A549 (cell line): ENCODE measurements at regions not wholly inside any gene's neighbourhood (a gene's known extent, or its start where the extent isn't known, plus 50 kb on each side); places are given as distances from the start of the nearest gene placed in this dataset.

Experiments used
- ATAC-seq, 2 experiments: fragments of 200-7000 bp in 1 of 2; fragments of >200 bp in 1 of 2; cut with Nextera tagmentation in 1 of 2; cut with Tn5 transposase in 1 of 2; 3 replicates each; pipeline versions ENCODE4 v1.8.0 to v1.9.1; 2018 to 2020; ENCODE audit warnings: mild to moderate bottlenecking in 1 of 2, moderate library complexity in 1 of 2
- CTCF ChIA-PET: fragments of 300-600 bp; sonication (Branson Sonifier 250); formaldehyde crosslinking; extraction: SDS; loops from one replicate; lab custom pipeline; 2021; ENCODE audit warnings: antibody characterized with exemption, inconsistent platforms; lab: Yijun Ruan, JAX
- POLR2A ChIA-PET: fragments of 350-600 bp; formaldehyde crosslinking; extraction: SDS; loops from one replicate; lab custom pipeline; 2021; ENCODE audit warnings: antibody characterized with exemption, inconsistent platforms; lab: Yijun Ruan, JAX
- DNase-seq, 2 experiments: peaks; one replicate each; pipeline versions ENCODE4 v3.0.0 to v3.0.0-alpha.2; 2011 to 2016; ENCODE audit warnings: low read depth in 1 of 2, low spot score in 1 of 2
- FAIRE-seq: peaks from 2 replicates; lab custom pipeline; 2011; peaks lifted over from hg19 to GRCh38; lab: Jason Lieb, UNC
- H3K27ac ChIP-seq, 2 experiments: fragments of >200 bp; sonication (Bioruptor Twin); formaldehyde crosslinking; 3 replicates each; pipeline ENCODE4 v1.5.1; 2016 to 2017
- H3K4me1 ChIP-seq: fragments of >200 bp; sonication (Bioruptor Twin); formaldehyde crosslinking; 3 replicates; pipeline ENCODE4 v1.6.1; 2016
- H3K4me2 ChIP-seq: fragments of >200 bp; sonication (Bioruptor Twin); formaldehyde crosslinking; 3 replicates; pipeline ENCODE4 v1.6.1; 2016
- H3K4me3 ChIP-seq: fragments of >200 bp; sonication (Bioruptor Twin); formaldehyde crosslinking; 3 replicates; pipeline ENCODE4 v1.5.1; 2016
- H3K9me3 ChIP-seq: fragments of >200 bp; sonication (Bioruptor Twin); formaldehyde crosslinking; 3 replicates; pipeline ENCODE4 v1.6.1; 2016
- CBX8 ChIP-seq: fragments of 200-600 bp; sonication (generic); IDR thresholded peaks from 2 replicates; pipeline ENCODE4 v1.6.1; 2016
- CHD2 ChIP-seq: fragments of 150-350 bp; IDR thresholded peaks from 2 replicates; pipeline ENCODE4 v1.6.1; 2014; ENCODE audit warnings: low read length; ENCODE audit not compliant: partially characterized antibody
- EHF ChIP-seq: fragments of 250-450 bp; sonication (Bioruptor Pico); IDR thresholded peaks from 2 replicates; pipeline ENCODE4 v1.5.0; 2020; ENCODE audit warnings: mild to moderate bottlenecking
- EHMT2 ChIP-seq: fragments of 200-600 bp; sonication (generic); IDR thresholded peaks from 2 replicates; pipeline ENCODE4 v1.6.1; 2016; ENCODE audit warnings: antibody characterized with exemption, low read depth, mild to moderate bottlenecking, moderate library complexity
- ESRRA ChIP-seq: fragments of 150-350 bp; IDR thresholded peaks from 2 replicates; pipeline ENCODE4 v1.6.1; 2014; ENCODE audit warnings: mild to moderate bottlenecking, low read length, borderline replicate concordance
- FOSB ChIP-seq: fragments of 250-450 bp; sonication (Bioruptor Pico); IDR thresholded peaks from 2 replicates; pipeline ENCODE4 v1.5.0; 2020; ENCODE audit warnings: mild to moderate bottlenecking, moderate library complexity
- FOXS1 ChIP-seq: fragments of 250-450 bp; sonication (Bioruptor Pico); IDR thresholded peaks from 2 replicates; pipeline ENCODE4 v1.5.0; 2020; ENCODE audit warnings: mild to moderate bottlenecking, moderate library complexity
- HEYL ChIP-seq: fragments of 250-450 bp; sonication (Bioruptor Pico); IDR thresholded peaks from 2 replicates; pipeline ENCODE4 v1.8.0; 2021; ENCODE audit warnings: mild to moderate bottlenecking, moderate library complexity
- HOXA7 ChIP-seq: fragments of 250-450 bp; sonication (Bioruptor Pico); IDR thresholded peaks from 2 replicates; pipeline ENCODE4 v1.5.0; 2020; ENCODE audit warnings: mild to moderate bottlenecking, moderate library complexity
- HOXB13 ChIP-seq: fragments of 250-450 bp; sonication (Bioruptor Pico); IDR thresholded peaks from 2 replicates; pipeline ENCODE4 v1.5.0; 2020; ENCODE audit warnings: low read depth, mild to moderate bottlenecking, moderate library complexity
- JUNB ChIP-seq: fragments of >200 bp; sonication (Bioruptor Twin); formaldehyde crosslinking; IDR thresholded peaks from 2 replicates; pipeline ENCODE4 v1.6.1; 2016
- KDM1A ChIP-seq: fragments of 200-600 bp; sonication (generic); IDR thresholded peaks from 2 replicates; pipeline ENCODE4 v1.6.1; 2016; ENCODE audit warnings: low read depth, mild to moderate bottlenecking
- MYC ChIP-seq: IDR thresholded peaks from 2 replicates; pipeline ENCODE4 v1.6.1; 2012; ENCODE audit warnings: mild to moderate bottlenecking, inconsistent platforms, low read length, improper control_type of control experiment, borderline replicate concordance
- NFE2L2 ChIP-seq: fragments of 150-350 bp; conservative IDR thresholded peaks from 2 replicates; pipeline ENCODE4 v1.6.1; 2014; ENCODE audit warnings: low read length
- NPAS2 ChIP-seq: fragments of 250-450 bp; sonication (Bioruptor Pico); IDR thresholded peaks from 2 replicates; pipeline ENCODE4 v1.8.0; 2022; ENCODE audit warnings: mild to moderate bottlenecking, moderate library complexity, borderline replicate concordance
- NR3C1 ChIP-seq: fragments of >200 bp; sonication (Bioruptor Twin); formaldehyde crosslinking; IDR thresholded peaks from 3 replicates; pipeline ENCODE4 v1.6.1; 2017
- PBX3 ChIP-seq: IDR thresholded peaks from 2 replicates; pipeline ENCODE4 v1.6.1; 2012
- POLR2AphosphoS2 ChIP-seq: conservative IDR thresholded peaks from 2 replicates; pipeline ENCODE4 v1.6.1; 2012; ENCODE audit warnings: low read length, improper control_type of control experiment, inconsistent platforms
- RAD21 ChIP-seq, 2 experiments: fragments of >200 bp in 1 of 2; sonication (Bioruptor Twin) in 1 of 2; formaldehyde crosslinking in 1 of 2; IDR thresholded peaks in 1 of 2; conservative IDR thresholded peaks in 1 of 2; 2 replicates in 1 of 2; 3 replicates in 1 of 2; pipeline ENCODE4 v1.6.1; 2012 to 2018; ENCODE audit warnings: inconsistent platforms in 1 of 2
- RNF2 ChIP-seq: fragments of 200-600 bp; sonication (generic); IDR thresholded peaks from 2 replicates; pipeline ENCODE4 v1.6.1; 2016; ENCODE audit warnings: low read depth, mild to moderate bottlenecking, antibody characterized with exemption, moderate library complexity, borderline replicate concordance
- SMC3 ChIP-seq: fragments of >200 bp; sonication (Bioruptor Twin); formaldehyde crosslinking; IDR thresholded peaks from 3 replicates; pipeline ENCODE4 v1.6.1; 2018; ENCODE audit warnings: inconsistent platforms
- SREBF2 ChIP-seq: fragments of 450-650 bp; IDR thresholded peaks from 2 replicates; pipeline ENCODE4 v1.6.1; 2014; ENCODE audit warnings: mild to moderate bottlenecking, moderate library complexity
- USF2 ChIP-seq: fragments of 450-650 bp; IDR thresholded peaks from 2 replicates; pipeline ENCODE4 v1.6.1; 2014; ENCODE audit warnings: antibody characterized with exemption
- ZC3H11A ChIP-seq: fragments of 450-650 bp; IDR thresholded peaks from 2 replicates; pipeline ENCODE4 v1.6.1; 2014; ENCODE audit warnings: antibody characterized with exemption, mild to moderate bottlenecking
- ZFP36 ChIP-seq: fragments of 450-650 bp; IDR thresholded peaks from 2 replicates; pipeline ENCODE4 v1.6.1; 2014; ENCODE audit warnings: borderline replicate concordance; ENCODE audit not compliant: partially characterized antibody
- ZNF302 ChIP-seq: fragments of 250-450 bp; sonication (Bioruptor Pico); IDR thresholded peaks from 2 replicates; pipeline ENCODE4 v1.9.0; 2021; ENCODE audit warnings: inconsistent platforms, mild to moderate bottlenecking, moderate library complexity
- WGBS: methylation state at CpG from one replicate; pipeline ENCODE4 v1.1.6; 2017; ENCODE audit errors: missing lambda C conversion rate; 5-methylcytosine and 5-hydroxymethylcytosine counted together
- TF ChIP-seq, protein P1 (sequence below): IDR thresholded peaks from 2 replicates; pipeline ENCODE4 v1.6.1; 2012
- TF ChIP-seq, protein P2 (sequence below): fragments of 250-450 bp; sonication (Bioruptor Pico); IDR thresholded peaks from 2 replicates; pipeline ENCODE4 v1.5.0; 2020; ENCODE audit warnings: low read depth, mild to moderate bottlenecking, moderate library complexity

GRCh38 chr18:78739882-78740677, 239.5 kb upstream of the SALL3 start:
- ATAC-seq (no peak), FAIRE-seq (no peak), DNase-seq (no peak)
- H3K4me3 ChIP-seq = no peak overlapping the region
- WGBS = 43% methylated on average over 11 of the region's 24 CpGs
- no peak overlapping the region for H3K27ac ChIP-seq
- no peaks in the 10 kb centered on the region for H3K9me3 ChIP-seq
- TF ChIP-seq CBX8 (no peak), ZFP36 (no peak), CHD2 (no peak), ESRRA (no peak), FOXS1 (no peak), FOSB (no peak)
- TF ChIP-seq, protein P1, sequence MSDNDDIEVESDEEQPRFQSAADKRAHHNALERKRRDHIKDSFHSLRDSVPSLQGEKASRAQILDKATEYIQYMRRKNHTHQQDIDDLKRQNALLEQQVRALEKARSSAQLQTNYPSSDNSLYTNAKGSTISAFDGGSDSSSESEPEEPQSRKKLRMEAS = no peak
- TF ChIP-seq, protein P2, sequence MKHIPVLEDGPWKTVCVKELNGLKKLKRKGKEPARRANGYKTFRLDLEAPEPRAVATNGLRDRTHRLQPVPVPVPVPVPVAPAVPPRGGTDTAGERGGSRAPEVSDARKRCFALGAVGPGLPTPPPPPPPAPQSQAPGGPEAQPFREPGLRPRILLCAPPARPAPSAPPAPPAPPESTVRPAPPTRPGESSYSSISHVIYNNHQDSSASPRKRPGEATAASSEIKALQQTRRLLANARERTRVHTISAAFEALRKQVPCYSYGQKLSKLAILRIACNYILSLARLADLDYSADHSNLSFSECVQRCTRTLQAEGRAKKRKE (CRISPR knock-in tag) = no peak
- TF ChIP-seq, all 56 proteins: peak for 0
- no peaks in the 10 kb centered on the region for H3K4me1 ChIP-seq
- ChIA-PET POLR2A (no interaction called here), CTCF (no interaction called here)
- H3K4me2 ChIP-seq = no peak overlapping the region

DNA sequence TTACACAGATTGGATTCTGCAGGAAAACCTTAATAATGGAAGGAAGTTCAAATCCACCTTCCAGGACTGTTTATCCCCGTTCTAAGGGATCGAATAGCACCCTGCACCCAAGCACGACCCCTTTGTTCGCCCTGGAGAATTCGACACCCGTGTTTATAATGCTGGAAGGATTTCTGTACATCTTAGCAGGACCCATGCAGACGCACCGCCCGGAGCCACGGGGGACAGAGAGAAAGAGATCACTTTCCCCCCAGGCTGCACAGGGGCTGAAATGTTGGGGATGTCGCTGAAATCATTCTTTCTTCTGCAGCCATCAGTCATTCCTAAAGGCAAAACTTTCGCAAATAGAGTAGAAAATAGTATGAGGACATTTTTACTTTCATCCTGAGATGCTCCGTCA, 238.7 kb upstream of the SALL3 start:
- no peak overlapping the region for H3K4me3 ChIP-seq
- FAIRE-seq (no peak), DNase-seq (no peak), ATAC-seq (no peak)
- no peak overlapping the region for H3K4me2 ChIP-seq
- H3K4me1 ChIP-seq = no peaks in the 10 kb centered on the region
- no peak for TF ChIP-seq USF2
- no peak for TF ChIP-seq SMC3
- no peak for TF ChIP-seq ESRRA
- ChIA-PET POLR2A (no interaction called here), CTCF (no interaction called here)
- H3K27ac ChIP-seq = no peak overlapping the region
- 22% methylated on average over 9 of the region's 13 CpGs for whole genome bisulfite sequencing
- no peaks in the 10 kb centered on the region for H3K9me3 ChIP-seq

DNA sequence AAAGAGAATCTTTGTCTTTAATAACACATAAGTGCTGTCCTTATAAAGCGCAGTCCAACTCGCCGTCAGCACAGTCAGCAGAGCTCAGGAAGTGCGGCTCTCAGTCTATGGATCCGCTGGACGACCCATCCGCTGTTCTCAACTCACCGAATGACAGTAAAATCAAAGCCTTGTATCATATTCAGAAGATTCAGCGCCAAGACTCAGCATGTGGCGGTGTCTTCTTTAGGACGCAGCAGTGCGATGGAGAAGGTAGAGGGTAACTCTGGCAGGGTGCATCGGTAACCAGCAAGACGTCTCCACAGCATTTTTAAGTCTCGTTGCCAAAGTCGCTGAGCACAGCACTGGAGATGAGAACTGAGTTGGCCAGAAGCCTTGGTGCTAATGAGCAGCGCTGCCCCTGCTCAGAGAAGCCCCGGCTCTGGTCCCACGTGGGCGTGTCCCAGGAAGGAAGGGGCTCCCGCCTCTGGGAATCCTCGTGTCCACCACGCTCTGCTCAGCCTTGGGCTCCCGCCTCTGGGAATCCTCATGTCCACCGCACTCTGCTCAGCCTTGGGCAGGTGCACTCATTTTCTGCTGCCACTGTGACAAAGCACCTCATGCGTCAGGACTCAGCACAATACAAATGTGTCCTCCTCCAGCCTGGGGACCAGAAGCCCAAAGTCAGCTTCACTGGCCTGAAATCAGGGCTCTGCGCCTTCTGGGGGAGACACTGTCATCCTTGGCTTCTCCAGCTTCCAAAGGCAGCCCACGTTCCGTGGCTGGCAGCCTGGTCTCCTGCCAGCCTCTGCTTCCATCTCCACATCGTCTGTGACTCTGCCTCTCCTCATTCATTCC, 238.0 kb upstream of the SALL3 start:
- H3K9me3 ChIP-seq = no peaks in the 10 kb centered on the region
- CTCF ChIA-PET = no interaction called here
- no peak overlapping the region for H3K27ac ChIP-seq
- DNase-seq (no peak), FAIRE-seq (no peak), ATAC-seq (no peak)
- no peak overlapping the region for H3K4me2 ChIP-seq
- WGBS = 40% methylated on average over 27 of the region's 30 CpGs
- H3K4me1 ChIP-seq = no peaks in the 10 kb centered on the region
- TF ChIP-seq SREBF2 (no peak), RNF2 (no peak), PBX3 (no peak), ZNF302 (CRISPR knock-in tag) (no peak), NFE2L2 (no peak), HEYL (CRISPR knock-in tag) (no peak), ZC3H11A (no peak), ESRRA (no peak), EHF (CRISPR knock-in tag) (no peak), NR3C1 (no peak), HOXB13 (no peak), CHD2 (no peak), NPAS2 (no peak), POLR2AphosphoS2 (no peak), HOXA7 (CRISPR knock-in tag) (no peak), JUNB (no peak), MYC (no peak), KDM1A (no peak), RAD21 (conservative IDR thresholded peaks at IDR 0.05 in 1 of 2, IDR thresholded peaks at IDR 0.05 in 1 of 2) (no peak), EHMT2 (no peak)
- POLR2A ChIA-PET = no interaction called here
- H3K4me3 ChIP-seq = no peak overlapping the region
